Endothelial cell of umbilical vein (primary cell): ENCODE measurements at regions not wholly inside any gene's neighbourhood (a gene's known extent, or its start where the extent isn't known, plus 50 kb on each side); places are given as distances from the start of the nearest gene placed in this dataset.

ENCODE experiments used
- BruUV-seq: library from RNA; stranded (reverse); fragments of 400-500 nt; replicated peaks from 2 replicates; lab custom pipeline; 2021; lab: Mats Ljungman, UMichigan
- CTCF ChIA-PET: fragments of 300-600, 350-600 bp; sonication (Branson Sonifier 250); formaldehyde crosslinking; loops from one replicate; lab custom pipeline; 2021; ENCODE audit warnings: antibody characterized with exemption, inconsistent platforms; lab: Charles Lee
- POLR2A ChIA-PET: fragments of 300-600, 350-600 bp; sonication (Branson Sonifier 250); formaldehyde crosslinking; loops from one replicate; lab custom pipeline; 2021; ENCODE audit warnings: antibody characterized with exemption, inconsistent platforms; lab: Charles Lee
- DNase-seq: peaks from one replicate; pipeline ENCODE4 v3.0.0-alpha.2; 2011; ENCODE audit warnings: low read depth, low spot score
- FAIRE-seq: peaks from 2 replicates; lab custom pipeline; 2011; peaks lifted over from hg19 to GRCh38; lab: Jason Lieb, UNC
- H2AFZ ChIP-seq: 2 replicates; pipeline ENCODE4 v1.6.0; 2012; ENCODE audit warnings: low read depth, low read length, control low read depth, inconsistent platforms
- H3K27ac ChIP-seq: 2 replicates; pipeline ENCODE4 v1.5.1; 2011; ENCODE audit warnings: low read depth, mild to moderate bottlenecking, control low read depth, low read length, moderate library complexity; ENCODE audit not compliant: insufficient read depth
- H3K27me3 ChIP-seq, 2 experiments: 2 replicates each; pipeline versions ENCODE4 v1.6.0 to v1.6.1; 2011; ENCODE audit warnings: low read length in 2 of 2, mixed read lengths in 1 of 2; ENCODE audit not compliant: control insufficient read depth in 2 of 2, insufficient read depth in 2 of 2
- H3K36me3 ChIP-seq, 2 experiments: 2 replicates in 1 of 2; 3 replicates in 1 of 2; pipeline ENCODE4 v1.5.1; 2011; ENCODE audit warnings: low read length in 2 of 2, mild to moderate bottlenecking in 1 of 2, moderate library complexity in 1 of 2; ENCODE audit not compliant: control insufficient read depth in 2 of 2, insufficient read depth in 2 of 2; ENCODE audit errors: extremely low read depth in 1 of 2
- H3K4me1 ChIP-seq: 3 replicates; pipeline ENCODE4 v1.5.1; 2011; ENCODE audit warnings: mild to moderate bottlenecking, low read length; ENCODE audit not compliant: control insufficient read depth, insufficient read depth; ENCODE audit errors: extremely low read depth
- H3K4me2 ChIP-seq: 2 replicates; pipeline ENCODE4 v1.6.1; 2011; ENCODE audit warnings: low read length, control low read depth, mixed read lengths; ENCODE audit not compliant: insufficient read depth
- H3K4me3 ChIP-seq, 3 experiments: fragments of 200-600 bp in 1 of 3; sonication (generic), shearing (Covaris generic) in 1 of 3; replicated peaks in 1 of 3; 2 replicates each; pipeline ENCODE4 v1.5.1; 2011 to 2016; ENCODE audit warnings: control low read depth in 3 of 3, low read length in 3 of 3, mild to moderate bottlenecking in 2 of 3, inconsistent platforms in 1 of 3, low read depth in 1 of 3, moderate library complexity in 1 of 3; ENCODE audit not compliant: insufficient read depth in 1 of 3
- H3K79me2 ChIP-seq: 2 replicates; pipeline ENCODE4 v1.6.0; 2012; ENCODE audit warnings: low read length, inconsistent platforms; ENCODE audit not compliant: control insufficient read depth, insufficient read depth
- H3K9ac ChIP-seq: replicated peaks from 2 replicates; pipeline ENCODE3; 2011; ENCODE audit warnings: low read length, control low read depth; ENCODE audit not compliant: insufficient read depth; ENCODE audit errors: extremely low read depth
- H3K9me1 ChIP-seq: replicated peaks from 3 replicates; pipeline ENCODE4 v1.6.0; 2011; ENCODE audit warnings: mild to moderate bottlenecking, low read length; ENCODE audit not compliant: control insufficient read depth, insufficient read depth; ENCODE audit errors: extremely low read depth
- H3K9me3 ChIP-seq: replicated peaks from 2 replicates; pipeline ENCODE4 v1.5.1; 2012; ENCODE audit warnings: low read length, inconsistent platforms; ENCODE audit not compliant: control insufficient read depth, insufficient read depth
- H4K20me1 ChIP-seq: replicated peaks from 2 replicates; pipeline ENCODE3; 2011; ENCODE audit warnings: mild to moderate bottlenecking, low read length; ENCODE audit not compliant: control insufficient read depth, insufficient read depth; ENCODE audit errors: extremely low read depth
- EZH2 ChIP-seq: IDR thresholded peaks from 2 replicates; pipeline ENCODE4 v1.6.1; 2012; ENCODE audit warnings: borderline replicate concordance, low read depth, mild to moderate bottlenecking, moderate library complexity, low read length, inconsistent platforms; ENCODE audit not compliant: severe bottlenecking
- FOS ChIP-seq: IDR thresholded peaks from 2 replicates; pipeline ENCODE4 v1.6.1; 2011; ENCODE audit warnings: mild to moderate bottlenecking, low read length, moderate library complexity, borderline replicate concordance; ENCODE audit not compliant: insufficient read depth
- GATA2 ChIP-seq: IDR thresholded peaks from 2 replicates; pipeline ENCODE4 v1.7.0; 2011; ENCODE audit warnings: low read depth, mild to moderate bottlenecking, moderate library complexity, mixed read lengths, low read length; ENCODE audit not compliant: insufficient read length, insufficient read depth
- JUN ChIP-seq: IDR thresholded peaks from 2 replicates; pipeline ENCODE4 v1.6.1; 2011; ENCODE audit warnings: borderline replicate concordance, low read depth; ENCODE audit not compliant: insufficient read length, insufficient read depth
- MYC ChIP-seq: IDR thresholded peaks from one replicate; pipeline ENCODE4 v1.6.1; 2011; ENCODE audit warnings: mild to moderate bottlenecking, low read depth, low read length
- POLR2A ChIP-seq: IDR thresholded peaks from 2 replicates; pipeline ENCODE4 v1.6.1; 2012; ENCODE audit warnings: low read depth, mild to moderate bottlenecking, control low read depth, low read length
- POLR2AphosphoS5 ChIP-seq: IDR thresholded peaks from 2 replicates; pipeline ENCODE4 v1.6.1; 2012; ENCODE audit warnings: low read depth, mild to moderate bottlenecking, control low read depth, low read length, moderate library complexity; ENCODE audit not compliant: insufficient read depth
- dilution Hi-C: fragments of 300-500 bp; cut with MboI; formaldehyde crosslinking; loops from one replicate; pipeline ENCODE4 v1.15.0; 2019; ENCODE audit warnings: low sequenced_read_pairs; ENCODE audit not compliant: extremely low pct_ligation_motif_present
- intact Hi-C: fragments of 100-400 bp; cut with micrococcal nuclease; formaldehyde crosslinking; loops from one replicate; pipeline ENCODE4 v1.10.0; 2022
- TF ChIP-seq, protein P1 (sequence below): IDR thresholded peaks from 2 replicates; pipeline ENCODE4 v1.6.1; 2011; ENCODE audit not compliant: insufficient read depth, insufficient read length
- TF ChIP-seq, protein P2 (sequence below), 2 donors: IDR thresholded peaks; 1 replicate in 1 of 2; 2 replicates in 1 of 2; pipeline ENCODE4 v1.5.1; 2011; ENCODE audit warnings: low read length in 2 of 2, mild to moderate bottlenecking in 2 of 2, moderate library complexity in 2 of 2, control low read depth in 1 of 2, inconsistent platforms in 1 of 2, low read depth in 1 of 2; ENCODE audit not compliant: insufficient read depth in 1 of 2; ENCODE audit errors: extremely low read depth in 1 of 2

GRCh38 chr12:9406564-9407424 lies 198.6 kb upstream of the PZP start:
- no peaks in the 10 kb centered on the region for H3K9me1 ChIP-seq
- no peaks in the 10 kb centered on the region for H3K9me3 ChIP-seq
- ChIA-PET CTCF (interaction anchor here (0.6 kb wide), 1 partner anchor 246 kb away, joined by 3 read pairs; no protein-coding TSS in a partner anchor), POLR2A (no interaction called here)
- no peak for FAIRE-seq
- H3K9ac ChIP-seq, result no peak overlapping the region
- H3K36me3 ChIP-seq, result no peaks in the 10 kb centered on the region
- H3K27me3 ChIP-seq, result no peaks in the 10 kb centered on the region
- H2AFZ ChIP-seq, result no peak overlapping the region
- no peak overlapping the region for H3K4me2 ChIP-seq
- intact Hi-C loops, result no loop called here
- no peak for DNase-seq
- H3K4me3 ChIP-seq, result no peak overlapping the region
- no peak for TF ChIP-seq GATA2
- TF ChIP-seq, protein P1, sequence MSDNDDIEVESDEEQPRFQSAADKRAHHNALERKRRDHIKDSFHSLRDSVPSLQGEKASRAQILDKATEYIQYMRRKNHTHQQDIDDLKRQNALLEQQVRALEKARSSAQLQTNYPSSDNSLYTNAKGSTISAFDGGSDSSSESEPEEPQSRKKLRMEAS, result no peak
- TF ChIP-seq, protein P2, sequence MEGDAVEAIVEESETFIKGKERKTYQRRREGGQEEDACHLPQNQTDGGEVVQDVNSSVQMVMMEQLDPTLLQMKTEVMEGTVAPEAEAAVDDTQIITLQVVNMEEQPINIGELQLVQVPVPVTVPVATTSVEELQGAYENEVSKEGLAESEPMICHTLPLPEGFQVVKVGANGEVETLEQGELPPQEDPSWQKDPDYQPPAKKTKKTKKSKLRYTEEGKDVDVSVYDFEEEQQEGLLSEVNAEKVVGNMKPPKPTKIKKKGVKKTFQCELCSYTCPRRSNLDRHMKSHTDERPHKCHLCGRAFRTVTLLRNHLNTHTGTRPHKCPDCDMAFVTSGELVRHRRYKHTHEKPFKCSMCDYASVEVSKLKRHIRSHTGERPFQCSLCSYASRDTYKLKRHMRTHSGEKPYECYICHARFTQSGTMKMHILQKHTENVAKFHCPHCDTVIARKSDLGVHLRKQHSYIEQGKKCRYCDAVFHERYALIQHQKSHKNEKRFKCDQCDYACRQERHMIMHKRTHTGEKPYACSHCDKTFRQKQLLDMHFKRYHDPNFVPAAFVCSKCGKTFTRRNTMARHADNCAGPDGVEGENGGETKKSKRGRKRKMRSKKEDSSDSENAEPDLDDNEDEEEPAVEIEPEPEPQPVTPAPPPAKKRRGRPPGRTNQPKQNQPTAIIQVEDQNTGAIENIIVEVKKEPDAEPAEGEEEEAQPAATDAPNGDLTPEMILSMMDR (IDR thresholded peaks at IDR 0.05; ENCODE audit: extremely low read depth in 1 of 2, insufficient read depth in 1 of 2, low read depth in 1 of 2, low read length in 2 of 2), result no peak
- TF ChIP-seq FOS, result no peak
- TF ChIP-seq POLR2AphosphoS5, result no peak
- no peak for TF ChIP-seq EZH2
- no peak for TF ChIP-seq MYC
- TF ChIP-seq JUN, result no peak
- no peak for TF ChIP-seq POLR2A
- H4K20me1 ChIP-seq, result no peaks in the 10 kb centered on the region
- H3K27ac ChIP-seq, result no peak overlapping the region
- TSS peak; percentile 87 for BruUV-seq
- no peaks in the 10 kb centered on the region for H3K79me2 ChIP-seq
- no peaks in the 10 kb centered on the region for H3K4me1 ChIP-seq
- dilution Hi-C loops, result no loop called here
